ENCODE measurements at regions not wholly inside any gene's neighbourhood (a gene's known extent, or its start where the extent isn't known, plus 50 kb on each side); places are given as distances from the start of the nearest gene placed in this dataset.

GRCh38 chr15:59838900-59839299, 149.8 kb upstream of the BNIP2 start:
- ATAC-seq (replicated peaks in 1 of 2) = no peak
- H3K27me3 Mint-ChIP-seq (ENCODE audit: low read depth) = no peaks in the 10 kb centered on the region
- DNase-seq = no peak
- peaks cover 17% of the 10 kb centered on the region for H3K4me1 Mint-ChIP-seq (ENCODE audit: low read depth)
- H3K27ac Mint-ChIP-seq = no peak overlapping the region
- peak overlapping the region in 1 of 2 donors; percentile 29 for H3K4me3 Mint-ChIP-seq
- no peaks in the 10 kb centered on the region for H3K9me3 Mint-ChIP-seq
- H3K36me3 Mint-ChIP-seq (ENCODE audit: insufficient read depth in 2 of 2) = no peaks in the 10 kb centered on the region

- Mint-ChIP-seq H3K36me3 (ENCODE audit: insufficient read depth in 2 of 2) (no peaks in the 10 kb centered on the region), H3K4me1 (ENCODE audit: low read depth) (peaks cover 17% of the 10 kb centered on the region), H3K27ac (no peak overlapping the region), H3K27me3 (ENCODE audit: low read depth) (no peaks in the 10 kb centered on the region), H3K9me3 (no peaks in the 10 kb centered on the region), H3K4me3 (no peak overlapping the region)
- DNase-seq = no peak
- no peak for ATAC-seq (replicated peaks in 1 of 2)
Observed at GRCh38 chr15:59835776-59836175, 146.7 kb upstream of the BNIP2 start.

- no peak overlapping the region for H3K27ac Mint-ChIP-seq
- H3K4me3 Mint-ChIP-seq = no peak overlapping the region
Observed at GRCh38 chr15:59834528-59834927, 145.4 kb upstream of the BNIP2 start.

GRCh38 chr15:59833366-59833765, 144.2 kb upstream of the BNIP2 start:
- ATAC-seq (replicated peaks in 1 of 2) = no peak

More at GRCh38 chr15:59834528-59834927, 145.4 kb upstream of the BNIP2 start:
- H3K9me3 Mint-ChIP-seq = no peaks in the 10 kb centered on the region
- H3K36me3 Mint-ChIP-seq (ENCODE audit: insufficient read depth in 2 of 2) = no peaks in the 10 kb centered on the region
- DNase-seq (no peak), ATAC-seq (replicated peaks in 1 of 2) (no peak)
- H3K27me3 Mint-ChIP-seq (ENCODE audit: low read depth) = no peaks in the 10 kb centered on the region
- H3K4me1 Mint-ChIP-seq (ENCODE audit: low read depth) = peaks cover 11% of the 10 kb centered on the region

GRCh38 chr15:59830873-59831272, 141.8 kb upstream of the BNIP2 start:
- Mint-ChIP-seq H3K4me1 (ENCODE audit: low read depth) (no peaks in the 10 kb centered on the region), H3K27me3 (ENCODE audit: low read depth) (no peaks in the 10 kb centered on the region), H3K27ac (no peak overlapping the region), H3K4me3 (no peak overlapping the region), H3K36me3 (ENCODE audit: insufficient read depth in 2 of 2) (no peaks in the 10 kb centered on the region), H3K9me3 (no peaks in the 10 kb centered on the region)
- ATAC-seq (replicated peaks in 1 of 2) (no peak), DNase-seq (no peak)

More at GRCh38 chr15:59833366-59833765, 144.2 kb upstream of the BNIP2 start:
- Mint-ChIP-seq H3K27ac (no peak overlapping the region), H3K4me1 (ENCODE audit: low read depth) (peaks cover 4% of the 10 kb centered on the region), H3K36me3 (ENCODE audit: insufficient read depth in 2 of 2) (no peaks in the 10 kb centered on the region), H3K9me3 (no peaks in the 10 kb centered on the region), H3K4me3 (no peak overlapping the region), H3K27me3 (ENCODE audit: low read depth) (no peaks in the 10 kb centered on the region)
- DNase-seq = no peak

- Mint-ChIP-seq H3K9me3 (no peaks in the 10 kb centered on the region), H3K4me1 (ENCODE audit: low read depth) (no peaks in the 10 kb centered on the region), H3K4me3 (no peak overlapping the region), H3K27me3 (ENCODE audit: low read depth) (no peaks in the 10 kb centered on the region), H3K27ac (no peak overlapping the region), H3K36me3 (ENCODE audit: insufficient read depth in 2 of 2) (no peaks in the 10 kb centered on the region)
- ATAC-seq (replicated peaks in 1 of 2) = no peak
- no peak for DNase-seq
Observed at GRCh38 chr15:59830098-59830497, 141.0 kb upstream of the BNIP2 start.

- Mint-ChIP-seq H3K4me3 (no peak overlapping the region), H3K4me1 (ENCODE audit: low read depth) (no peaks in the 10 kb centered on the region), H3K27me3 (ENCODE audit: low read depth) (no peaks in the 10 kb centered on the region), H3K9me3 (no peaks in the 10 kb centered on the region), H3K36me3 (ENCODE audit: insufficient read depth in 2 of 2) (no peaks in the 10 kb centered on the region), H3K27ac (no peak overlapping the region)
- ATAC-seq (replicated peaks in 1 of 2) = no peak
- no peak for DNase-seq
Observed at GRCh38 chr15:59828861-59829260, 139.7 kb upstream of the BNIP2 start.

- Mint-ChIP-seq H3K4me3 (no peak overlapping the region), H3K4me1 (ENCODE audit: low read depth) (no peaks in the 10 kb centered on the region), H3K36me3 (ENCODE audit: insufficient read depth in 2 of 2) (no peaks in the 10 kb centered on the region), H3K27me3 (ENCODE audit: low read depth) (no peaks in the 10 kb centered on the region), H3K27ac (no peak overlapping the region), H3K9me3 (no peaks in the 10 kb centered on the region)
- no peak for DNase-seq
- no peak for ATAC-seq (replicated peaks in 1 of 2)
Observed at GRCh38 chr15:59828263-59828662, 139.1 kb upstream of the BNIP2 start.

- Mint-ChIP-seq H3K4me3 (no peak overlapping the region), H3K9me3 (peaks cover 0 to 1% of the 10 kb centered on the region in 2 donors), H3K4me1 (ENCODE audit: low read depth) (no peaks in the 10 kb centered on the region), H3K27me3 (ENCODE audit: low read depth) (no peaks in the 10 kb centered on the region), H3K27ac (no peak overlapping the region), H3K36me3 (ENCODE audit: insufficient read depth in 2 of 2) (no peaks in the 10 kb centered on the region)
- DNase-seq (no peak), ATAC-seq (replicated peaks in 1 of 2) (no peak)
Observed at GRCh38 chr15:59825901-59826300, 136.8 kb upstream of the BNIP2 start.

- Mint-ChIP-seq H3K36me3 (ENCODE audit: insufficient read depth in 2 of 2) (no peaks in the 10 kb centered on the region), H3K4me1 (ENCODE audit: low read depth) (no peaks in the 10 kb centered on the region), H3K27ac (no peak overlapping the region), H3K9me3 (peaks cover 0 to 1% of the 10 kb centered on the region in 2 donors), H3K4me3 (no peak overlapping the region), H3K27me3 (ENCODE audit: low read depth) (no peaks in the 10 kb centered on the region)
- ATAC-seq (replicated peaks in 1 of 2) (no peak), DNase-seq (no peak)
Observed at GRCh38 chr15:59821286-59821685, 132.2 kb upstream of the BNIP2 start.

- DNase-seq (no peak), ATAC-seq (replicated peaks in 1 of 2) (no peak)
- Mint-ChIP-seq H3K27me3 (ENCODE audit: low read depth) (no peaks in the 10 kb centered on the region), H3K4me3 (no peak overlapping the region), H3K27ac (no peak overlapping the region), H3K36me3 (ENCODE audit: insufficient read depth in 2 of 2) (no peaks in the 10 kb centered on the region), H3K4me1 (ENCODE audit: low read depth) (peaks cover 11% of the 10 kb centered on the region), H3K9me3 (peaks cover 0 to 1% of the 10 kb centered on the region in 2 donors)
Observed at GRCh38 chr15:59819092-59819491, 130.0 kb upstream of the BNIP2 start.

- Mint-ChIP-seq H3K9me3 (peaks cover 0 to 1% of the 10 kb centered on the region in 2 donors), H3K4me1 (ENCODE audit: low read depth) (peaks cover 17% of the 10 kb centered on the region), H3K4me3 (no peak overlapping the region), H3K27ac (no peak overlapping the region), H3K27me3 (ENCODE audit: low read depth) (no peaks in the 10 kb centered on the region), H3K36me3 (ENCODE audit: insufficient read depth in 2 of 2) (no peaks in the 10 kb centered on the region)
- no peak for ATAC-seq (replicated peaks in 1 of 2)
- no peak for DNase-seq
Observed at GRCh38 chr15:59818336-59818735, 129.2 kb upstream of the BNIP2 start.

- ATAC-seq (replicated peaks in 1 of 2) = no peak
- Mint-ChIP-seq H3K27ac (no peak overlapping the region), H3K36me3 (ENCODE audit: insufficient read depth in 2 of 2) (no peaks in the 10 kb centered on the region), H3K27me3 (ENCODE audit: low read depth) (no peaks in the 10 kb centered on the region), H3K9me3 (peaks cover 0 to 1% of the 10 kb centered on the region in 2 donors), H3K4me3 (no peak overlapping the region), H3K4me1 (ENCODE audit: low read depth) (peaks cover 22% of the 10 kb centered on the region)
- no peak for DNase-seq
Observed at GRCh38 chr15:59817834-59818233, 128.7 kb upstream of the BNIP2 start.

- Mint-ChIP-seq H3K4me3 (no peak overlapping the region), H3K27me3 (ENCODE audit: low read depth) (no peaks in the 10 kb centered on the region), H3K9me3 (peaks cover 0 to 1% of the 10 kb centered on the region in 2 donors), H3K36me3 (ENCODE audit: insufficient read depth in 2 of 2) (no peaks in the 10 kb centered on the region), H3K4me1 (ENCODE audit: low read depth) (peaks cover 24% of the 10 kb centered on the region), H3K27ac (no peak overlapping the region)
- no peak for ATAC-seq (replicated peaks in 1 of 2)
- DNase-seq = no peak
Observed at GRCh38 chr15:59817053-59817452, 127.9 kb upstream of the BNIP2 start.
